CD4-positive, alpha-beta T cell (primary cell): ENCODE measurements at regions not wholly inside any gene's neighbourhood (a gene's known extent, or its start where the extent isn't known, plus 50 kb on each side); places are given as distances from the start of the nearest gene placed in this dataset.

Source experiments
- ATAC-seq: fragments of 200-7000 bp; cut with Tn5 transposase; one replicate; pipeline ENCODE4 v1.10.0; 2022; ENCODE audit warnings: mild to moderate bottlenecking; ENCODE audit not compliant: poor library complexity
- CTCF ChIA-PET: fragments of 350-600 bp; sonication (Branson Sonifier 250); formaldehyde crosslinking; loops from one replicate; lab custom pipeline; 2021; ENCODE audit warnings: antibody characterized with exemption, inconsistent platforms; lab: Charles Lee
- POLR2A ChIA-PET: fragments of 350-600 bp; sonication (Branson Sonifier 250); formaldehyde crosslinking; loops from one replicate; lab custom pipeline; 2021; ENCODE audit warnings: antibody characterized with exemption, inconsistent platforms; lab: Charles Lee
- DNase-seq, 14 experiments: peaks; one replicate each; pipeline ENCODE4 v3.0.0-alpha.2; 2013 to 2020; ENCODE audit warnings: mixed read lengths in 2 of 14
- H3K27ac ChIP-seq, 2 donors: one replicate each; pipeline versions ENCODE4 v1.5.1 to v1.7.0; 2013; ENCODE audit warnings: low read length in 2 of 2, low read depth in 1 of 2, mild to moderate bottlenecking in 1 of 2
- H3K27me3 ChIP-seq, 2 experiments: 1 replicate in 1 of 2; 2 replicates in 1 of 2; pipeline versions ENCODE4 v1.6.1 to v1.7.0; 2013; ENCODE audit warnings: low read length in 2 of 2, control low read depth in 1 of 2, mild to moderate bottlenecking in 1 of 2, moderate library complexity in 1 of 2; ENCODE audit not compliant: insufficient read depth in 2 of 2, control insufficient read depth in 1 of 2
- H3K36me3 ChIP-seq: one replicate; pipeline ENCODE4 v1.6.1; 2013; ENCODE audit warnings: low read length, control low read depth; ENCODE audit not compliant: insufficient read depth
- H3K4me1 ChIP-seq: one replicate; pipeline ENCODE4 v1.6.1; 2013; ENCODE audit warnings: low read length, control low read depth; ENCODE audit not compliant: insufficient read depth
- H3K4me3 ChIP-seq: one replicate; pipeline ENCODE4 v1.5.1; 2013; ENCODE audit warnings: mild to moderate bottlenecking, low read length, moderate library complexity
- H3K9me3 ChIP-seq, 2 experiments: 1 replicate in 1 of 2; 2 replicates in 1 of 2; pipeline versions ENCODE4 v1.6.1 to v1.7.0; 2013; ENCODE audit warnings: low read length in 2 of 2, mild to moderate bottlenecking in 2 of 2, control low read depth in 1 of 2, moderate library complexity in 1 of 2; ENCODE audit not compliant: control insufficient read depth in 1 of 2, insufficient read depth in 1 of 2
- H3K27ac Mint-ChIP-seq: one replicate; pipeline ENCODE4 v1.8.0; 2020; ENCODE audit warnings: mixed read lengths
- H3K27me3 Mint-ChIP-seq: one replicate; pipeline ENCODE4 v1.8.0; 2021; ENCODE audit warnings: mixed read lengths
- H3K36me3 Mint-ChIP-seq: one replicate; pipeline ENCODE4 v1.8.0; 2021; ENCODE audit warnings: low read depth, mixed read lengths
- H3K4me1 Mint-ChIP-seq: one replicate; pipeline ENCODE4 v1.8.0; 2021; ENCODE audit warnings: low read depth, mixed read lengths
- H3K4me3 Mint-ChIP-seq: one replicate; pipeline ENCODE4 v1.8.0; 2020; ENCODE audit warnings: mild to moderate bottlenecking, mixed read lengths
- H3K9me3 Mint-ChIP-seq: one replicate; pipeline ENCODE4 v1.8.0; 2020; ENCODE audit warnings: mixed read lengths
- CTCF ChIP-seq: fragments of 200-600 bp; IDR thresholded peaks from one replicate; pipeline ENCODE4 v1.8.0; 2022; ENCODE audit warnings: antibody characterized with exemption, mild to moderate bottlenecking
- intact Hi-C, 2 experiments: fragments of 100-400 bp; cut with DNase I in 1 of 2; cut with micrococcal nuclease in 1 of 2; formaldehyde crosslinking; loops; one replicate each; pipeline versions ENCODE4 v1.15.1 to v1.9.0; 2023 to 2025; cut with DNase I, micrococcal nuclease

- no peaks in the 10 kb centered on the region for H3K27me3 ChIP-seq
- no peak overlapping the region for H3K27ac ChIP-seq
- no peaks in the 10 kb centered on the region for H3K4me1 ChIP-seq
- H3K36me3 ChIP-seq: no peaks in the 10 kb centered on the region
- ATAC-seq (no peak), DNase-seq (no peak)
- CTCF ChIA-PET: no interaction called here
- intact Hi-C loops: no loop called here
- H3K27me3 Mint-ChIP-seq: peaks cover 22% of the 10 kb centered on the region
- no peak overlapping the region for H3K4me3 Mint-ChIP-seq
- H3K27ac Mint-ChIP-seq: no peak overlapping the region
- no peaks in the 10 kb centered on the region for H3K36me3 Mint-ChIP-seq
- POLR2A ChIA-PET: no interaction called here
- no peaks in the 10 kb centered on the region for H3K9me3 Mint-ChIP-seq
- H3K4me1 Mint-ChIP-seq: no peaks in the 10 kb centered on the region
- TF ChIP-seq CTCF: no peak
- no peaks in the 10 kb centered on the region for H3K9me3 ChIP-seq
- H3K4me3 ChIP-seq: no peak overlapping the region
Observed at GRCh38 chr12:91335699-91336098, 153.1 kb upstream of the DCN start.

- Histone ChIP-seq H3K27ac (no peak overlapping the region), H3K4me3 (no peak overlapping the region), H3K36me3 (no peaks in the 10 kb centered on the region), H3K4me1 (no peaks in the 10 kb centered on the region), H3K27me3 (no peaks in the 10 kb centered on the region), H3K9me3 (no peaks in the 10 kb centered on the region)
- no peaks in the 10 kb centered on the region for H3K4me1 Mint-ChIP-seq
- ATAC-seq (no peak), DNase-seq (no peak)
- ChIA-PET POLR2A (no interaction called here), CTCF (no interaction called here)
- H3K27me3 Mint-ChIP-seq: peaks cover 11% of the 10 kb centered on the region
- no peak overlapping the region for H3K4me3 Mint-ChIP-seq
- no peaks in the 10 kb centered on the region for H3K9me3 Mint-ChIP-seq
- no peaks in the 10 kb centered on the region for H3K36me3 Mint-ChIP-seq
- no peak overlapping the region for H3K27ac Mint-ChIP-seq
- TF ChIP-seq CTCF: no peak
- intact Hi-C loops: no loop called here
Observed at GRCh38 chr12:91333966-91334365, 151.3 kb upstream of the DCN start.

- no peak overlapping the region for H3K27ac Mint-ChIP-seq
- Histone ChIP-seq H3K27me3 (peaks cover 0 to 6% of the 10 kb centered on the region in 2 experiments), H3K4me3 (no peak overlapping the region), H3K4me1 (no peaks in the 10 kb centered on the region), H3K36me3 (no peaks in the 10 kb centered on the region), H3K27ac (no peak overlapping the region), H3K9me3 (no peaks in the 10 kb centered on the region)
- no peaks in the 10 kb centered on the region for H3K36me3 Mint-ChIP-seq
- CTCF ChIA-PET: no interaction called here
- intact Hi-C loops: no loop called here
- ATAC-seq: no peak
- DNase-seq: no peak
- no peaks in the 10 kb centered on the region for H3K9me3 Mint-ChIP-seq
- no peak overlapping the region for H3K4me3 Mint-ChIP-seq
- peaks cover 9% of the 10 kb centered on the region for H3K27me3 Mint-ChIP-seq
- no peaks in the 10 kb centered on the region for H3K4me1 Mint-ChIP-seq
- POLR2A ChIA-PET: no interaction called here
- TF ChIP-seq CTCF: no peak
Observed at GRCh38 chr12:91332302-91332701, 149.7 kb upstream of the DCN start.
